Panc1 (cell line): ENCODE measurements at regions not wholly inside any gene's neighbourhood (a gene's known extent, or its start where the extent isn't known, plus 50 kb on each side); places are given as distances from the start of the nearest gene placed in this dataset.

Experiments used
- ATAC-seq: fragments of 200-7000 bp; cut with Tn5 transposase; 2 replicates; pipeline ENCODE4 v1.9.1; 2020; ENCODE audit warnings: mild to moderate bottlenecking, moderate library complexity
- BruUV-seq: library from RNA; stranded (reverse); fragments of 400-500 nt; replicated peaks from 2 replicates; lab custom pipeline; 2021; lab: Mats Ljungman, UMichigan
- CTCF ChIA-PET: fragments of 300-600 bp; sonication (Branson Sonifier 250); formaldehyde crosslinking; loops from one replicate; lab custom pipeline; 2022; ENCODE audit warnings: antibody characterized with exemption; lab: Charles Lee
- POLR2A ChIA-PET: fragments of 300-600 bp; sonication (Branson Sonifier 250); formaldehyde crosslinking; loops from one replicate; lab custom pipeline; 2022; ENCODE audit warnings: antibody characterized with exemption; lab: Charles Lee
- DNase-seq: peaks from one replicate; pipeline ENCODE4 v3.0.0-alpha.2; 2010; ENCODE audit warnings: low read depth, low spot score
- H3K27ac ChIP-seq: 2 replicates; pipeline ENCODE4 v1.5.1; 2011; ENCODE audit warnings: mild to moderate bottlenecking, low read length, inconsistent platforms
- H3K27me3 ChIP-seq: fragments of 200-500 bp; sonication (Bioruptor generic); 2 replicates; pipeline ENCODE4 v1.6.0; 2014; ENCODE audit warnings: low read length, inconsistent platforms; ENCODE audit not compliant: control insufficient read depth, insufficient read depth
- H3K36me3 ChIP-seq: fragments of 200-500 bp; sonication (Bioruptor generic); 2 replicates; pipeline ENCODE4 v1.5.1; 2014; ENCODE audit warnings: inconsistent platforms, mild to moderate bottlenecking, low read length, moderate library complexity; ENCODE audit not compliant: control insufficient read depth, insufficient read depth
- H3K4me1 ChIP-seq: 2 replicates; pipeline ENCODE4 v1.5.1; 2011; ENCODE audit warnings: inconsistent platforms, mild to moderate bottlenecking, low read length, moderate library complexity; ENCODE audit not compliant: control insufficient read depth, insufficient read depth
- H3K4me3 ChIP-seq, 2 experiments: 2 replicates each; pipeline ENCODE4 v1.5.1; 2011 to 2012; ENCODE audit warnings: low read depth in 2 of 2, low read length in 2 of 2, mild to moderate bottlenecking in 2 of 2, inconsistent platforms in 1 of 2, moderate library complexity in 1 of 2
- H3K9me3 ChIP-seq: fragments of 200-500 bp; sonication (Bioruptor generic); 2 replicates; pipeline ENCODE4 v1.5.1; 2014; ENCODE audit warnings: low read depth, mild to moderate bottlenecking, inconsistent platforms, low read length, moderate library complexity; ENCODE audit not compliant: control insufficient read depth, insufficient read depth
- POLR2AphosphoS5 ChIP-seq: IDR thresholded peaks from 2 replicates; pipeline ENCODE4 v1.6.1; 2012; ENCODE audit warnings: mild to moderate bottlenecking, low read depth, low read length, moderate library complexity
- SIN3A ChIP-seq: IDR thresholded peaks from 2 replicates; pipeline ENCODE4 v1.6.1; 2012; ENCODE audit warnings: low read depth, mild to moderate bottlenecking, low read length, moderate library complexity, borderline replicate concordance; ENCODE audit not compliant: insufficient read depth
- TCF7L2 ChIP-seq: IDR thresholded peaks from 2 replicates; pipeline ENCODE4 v1.6.1; 2011; ENCODE audit warnings: mild to moderate bottlenecking, low read depth, low read length, inconsistent platforms
- in situ Hi-C: cut with HindIII; loops from 2 replicates; pipeline ENCODE4 v1.10.0; 2016; ENCODE audit warnings: low sequenced_read_pairs, low pct_unique_long_range_greater_than_20kb
- intact Hi-C: fragments of 100-400 bp; cut with micrococcal nuclease; formaldehyde crosslinking; loops from one replicate; pipeline ENCODE4 v1.10.0; 2022; ENCODE audit not compliant: unreplicated experiment
- TF ChIP-seq, protein P1 (sequence below), 2 experiments: IDR thresholded peaks; 2 replicates each; pipeline ENCODE4 v1.6.1; 2011 to 2012; ENCODE audit warnings: low read depth in 2 of 2, control low read depth in 1 of 2, low read length in 1 of 2, mild to moderate bottlenecking in 1 of 2, moderate library complexity in 1 of 2; ENCODE audit not compliant: insufficient read depth in 1 of 2
- TF ChIP-seq, protein P2 (sequence below): fragments of 450-650 bp; IDR thresholded peaks from 2 replicates; pipeline ENCODE4 v1.5.1; 2017; ENCODE audit warnings: mild to moderate bottlenecking

DNA sequence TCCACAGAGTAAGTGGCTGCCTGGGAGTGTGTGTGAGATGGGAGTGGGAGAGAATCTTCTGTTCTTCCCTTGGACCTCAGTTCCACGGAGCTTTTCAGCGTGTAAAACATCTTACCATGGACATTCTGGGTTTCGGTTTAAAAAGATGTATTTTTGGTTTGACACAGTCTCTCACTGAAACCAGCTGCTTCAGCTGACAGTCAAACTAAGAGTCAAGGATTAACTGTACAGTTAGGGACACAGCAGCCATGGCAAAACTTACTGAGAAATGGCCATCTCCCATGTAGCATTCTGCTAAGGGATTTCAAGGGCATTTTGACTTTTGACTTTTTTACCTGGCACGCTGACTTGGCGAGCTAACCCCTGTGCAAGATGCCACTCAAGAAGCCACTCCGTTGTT lies 93.8 kb upstream of the IL12B start:
- intact Hi-C loops = no loop called here
- Histone ChIP-seq H3K27me3 (no peaks in the 10 kb centered on the region), H3K36me3 (no peaks in the 10 kb centered on the region), H3K4me1 (no peaks in the 10 kb centered on the region), H3K9me3 (no peaks in the 10 kb centered on the region), H3K27ac (no peak overlapping the region), H3K4me3 (no peak overlapping the region)
- DNase-seq = no peak
- TF ChIP-seq, protein P1, sequence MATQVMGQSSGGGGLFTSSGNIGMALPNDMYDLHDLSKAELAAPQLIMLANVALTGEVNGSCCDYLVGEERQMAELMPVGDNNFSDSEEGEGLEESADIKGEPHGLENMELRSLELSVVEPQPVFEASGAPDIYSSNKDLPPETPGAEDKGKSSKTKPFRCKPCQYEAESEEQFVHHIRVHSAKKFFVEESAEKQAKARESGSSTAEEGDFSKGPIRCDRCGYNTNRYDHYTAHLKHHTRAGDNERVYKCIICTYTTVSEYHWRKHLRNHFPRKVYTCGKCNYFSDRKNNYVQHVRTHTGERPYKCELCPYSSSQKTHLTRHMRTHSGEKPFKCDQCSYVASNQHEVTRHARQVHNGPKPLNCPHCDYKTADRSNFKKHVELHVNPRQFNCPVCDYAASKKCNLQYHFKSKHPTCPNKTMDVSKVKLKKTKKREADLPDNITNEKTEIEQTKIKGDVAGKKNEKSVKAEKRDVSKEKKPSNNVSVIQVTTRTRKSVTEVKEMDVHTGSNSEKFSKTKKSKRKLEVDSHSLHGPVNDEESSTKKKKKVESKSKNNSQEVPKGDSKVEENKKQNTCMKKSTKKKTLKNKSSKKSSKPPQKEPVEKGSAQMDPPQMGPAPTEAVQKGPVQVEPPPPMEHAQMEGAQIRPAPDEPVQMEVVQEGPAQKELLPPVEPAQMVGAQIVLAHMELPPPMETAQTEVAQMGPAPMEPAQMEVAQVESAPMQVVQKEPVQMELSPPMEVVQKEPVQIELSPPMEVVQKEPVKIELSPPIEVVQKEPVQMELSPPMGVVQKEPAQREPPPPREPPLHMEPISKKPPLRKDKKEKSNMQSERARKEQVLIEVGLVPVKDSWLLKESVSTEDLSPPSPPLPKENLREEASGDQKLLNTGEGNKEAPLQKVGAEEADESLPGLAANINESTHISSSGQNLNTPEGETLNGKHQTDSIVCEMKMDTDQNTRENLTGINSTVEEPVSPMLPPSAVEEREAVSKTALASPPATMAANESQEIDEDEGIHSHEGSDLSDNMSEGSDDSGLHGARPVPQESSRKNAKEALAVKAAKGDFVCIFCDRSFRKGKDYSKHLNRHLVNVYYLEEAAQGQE (IDR thresholded peaks at IDR 0.05; ENCODE audit: insufficient read depth in 1 of 2, low read depth in 2 of 2, low read length in 1 of 2) = no peak
- no peak for TF ChIP-seq TCF7L2
- TF ChIP-seq POLR2AphosphoS5 = no peak
- TF ChIP-seq, protein P2, sequence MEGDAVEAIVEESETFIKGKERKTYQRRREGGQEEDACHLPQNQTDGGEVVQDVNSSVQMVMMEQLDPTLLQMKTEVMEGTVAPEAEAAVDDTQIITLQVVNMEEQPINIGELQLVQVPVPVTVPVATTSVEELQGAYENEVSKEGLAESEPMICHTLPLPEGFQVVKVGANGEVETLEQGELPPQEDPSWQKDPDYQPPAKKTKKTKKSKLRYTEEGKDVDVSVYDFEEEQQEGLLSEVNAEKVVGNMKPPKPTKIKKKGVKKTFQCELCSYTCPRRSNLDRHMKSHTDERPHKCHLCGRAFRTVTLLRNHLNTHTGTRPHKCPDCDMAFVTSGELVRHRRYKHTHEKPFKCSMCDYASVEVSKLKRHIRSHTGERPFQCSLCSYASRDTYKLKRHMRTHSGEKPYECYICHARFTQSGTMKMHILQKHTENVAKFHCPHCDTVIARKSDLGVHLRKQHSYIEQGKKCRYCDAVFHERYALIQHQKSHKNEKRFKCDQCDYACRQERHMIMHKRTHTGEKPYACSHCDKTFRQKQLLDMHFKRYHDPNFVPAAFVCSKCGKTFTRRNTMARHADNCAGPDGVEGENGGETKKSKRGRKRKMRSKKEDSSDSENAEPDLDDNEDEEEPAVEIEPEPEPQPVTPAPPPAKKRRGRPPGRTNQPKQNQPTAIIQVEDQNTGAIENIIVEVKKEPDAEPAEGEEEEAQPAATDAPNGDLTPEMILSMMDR = no peak
- no peak for TF ChIP-seq SIN3A
- no peak for ATAC-seq
- ChIA-PET CTCF (no interaction called here), POLR2A (no interaction called here)
- BruUV-seq = no TSS peak
- in situ Hi-C loops = no loop called here

DNA sequence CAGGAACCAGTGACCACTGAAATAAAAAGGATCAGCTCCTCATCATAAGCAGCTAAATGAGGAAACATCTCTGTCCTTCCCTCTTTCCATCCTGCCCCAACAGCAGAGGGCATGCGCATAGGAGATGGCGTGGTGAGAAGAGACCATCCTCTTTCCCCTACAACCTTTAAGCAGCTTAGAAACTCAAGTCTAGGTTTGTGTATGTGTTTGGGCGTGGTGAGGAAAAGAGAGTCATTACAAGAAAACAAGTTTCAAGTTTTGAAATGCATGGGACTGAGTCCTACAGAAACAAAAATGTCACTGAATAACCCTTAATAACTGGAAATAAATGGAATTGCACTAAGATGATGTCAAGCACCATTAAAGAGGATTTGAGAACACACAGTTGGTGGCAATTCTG lies 96.4 kb upstream of the IL12B start:
- Histone ChIP-seq H3K4me3 (no peak overlapping the region), H3K9me3 (no peaks in the 10 kb centered on the region), H3K4me1 (no peaks in the 10 kb centered on the region), H3K36me3 (no peaks in the 10 kb centered on the region), H3K27me3 (peaks cover 2% of the 10 kb centered on the region; the same call in 1 of the 2 replicates), H3K27ac (no peak overlapping the region)
- ChIA-PET CTCF (no interaction called here), POLR2A (no interaction called here)
- in situ Hi-C loops (no loop called here), intact Hi-C loops (no loop called here)
- ATAC-seq (no peak), DNase-seq (no peak)
- TF ChIP-seq, protein P2 = no peak
- TF ChIP-seq POLR2AphosphoS5 (no peak), TCF7L2 (no peak), SIN3A (no peak)
- TF ChIP-seq, protein P1 (IDR thresholded peaks at IDR 0.05; ENCODE audit: insufficient read depth in 1 of 2, low read depth in 2 of 2, low read length in 1 of 2) = no peak
- no TSS peak for BruUV-seq
